Mesodermal cell (in vitro differentiated cells): ENCODE measurements at regions not wholly inside any gene's neighbourhood (a gene's known extent, or its start where the extent isn't known, plus 50 kb on each side); places are given as distances from the start of the nearest gene placed in this dataset.

ENCODE experiments used
- H3K27ac ChIP-seq: 2 replicates; pipeline ENCODE4 v1.7.0; 2013; ENCODE audit warnings: mild to moderate bottlenecking, low read depth, low read length, moderate library complexity; ENCODE audit not compliant: severe bottlenecking
- H3K36me3 ChIP-seq: 2 replicates; pipeline ENCODE4 v1.7.1; 2013; ENCODE audit warnings: mild to moderate bottlenecking, low read length, moderate library complexity; ENCODE audit not compliant: control insufficient read depth, insufficient read depth
- H3K4me1 ChIP-seq: one replicate; pipeline ENCODE4 v1.7.1; 2013; ENCODE audit warnings: mild to moderate bottlenecking, low read length; ENCODE audit not compliant: insufficient read depth, control insufficient read depth, poor library complexity, severe bottlenecking
- H3K4me3 ChIP-seq: 2 replicates; pipeline ENCODE4 v1.7.0; 2013; ENCODE audit warnings: low read length, control low read depth, mild to moderate bottlenecking; ENCODE audit not compliant: insufficient read depth, poor library complexity, severe bottlenecking; ENCODE audit errors: extremely low read depth
- H3K9me3 ChIP-seq: 2 replicates; pipeline ENCODE4 v1.7.1; 2013; ENCODE audit warnings: mild to moderate bottlenecking, low read length, moderate library complexity; ENCODE audit not compliant: control insufficient read depth
- WGBS, 2 experiments: methylation state at CpG; one replicate each; pipeline ENCODE4 v1.1.5; 2013; ENCODE audit warnings: missing lambda C conversion rate in 2 of 2; ENCODE audit not compliant: insufficient coverage in 2 of 2; 5-methylcytosine and 5-hydroxymethylcytosine counted together

- no peaks in the 10 kb centered on the region for H3K36me3 ChIP-seq
- no peak overlapping the region for H3K4me3 ChIP-seq
- peaks cover 21% of the 10 kb centered on the region for H3K4me1 ChIP-seq
- no peaks in the 10 kb centered on the region for H3K9me3 ChIP-seq
- no peak overlapping the region for H3K27ac ChIP-seq
- WGBS, 2 experiments, result 7% methylated on average over 6 to 10 of the region's 14 CpGs
Measured at GRCh38 chr10:100683545-100684300, 61.7 kb upstream of the PAX2 start.

GRCh38 chr10:100684688-100685235, 60.6 kb upstream of the PAX2 start:
- no peak overlapping the region for H3K4me3 ChIP-seq
- peaks cover 21% of the 10 kb centered on the region for H3K4me1 ChIP-seq
- no peaks in the 10 kb centered on the region for H3K9me3 ChIP-seq
- WGBS, 2 experiments, result 11 to 13% methylated on average over 6 to 7 of the region's 9 CpGs
- no peaks in the 10 kb centered on the region for H3K36me3 ChIP-seq
- H3K27ac ChIP-seq, result no peak overlapping the region

- Histone ChIP-seq H3K4me3 (no peak overlapping the region), H3K27ac (no peak overlapping the region), H3K4me1 (peaks cover 21% of the 10 kb centered on the region), H3K9me3 (no peaks in the 10 kb centered on the region), H3K36me3 (no peaks in the 10 kb centered on the region)
- 68 to 77% methylated on average over 2 to 6 of the region's 6 CpGs for WGBS, 2 experiments
Measured at GRCh38 chr10:100685331-100685730, 60.1 kb upstream of the PAX2 start.

GRCh38 chr10:100687143-100688003, 58.0 kb upstream of the PAX2 start:
- Histone ChIP-seq H3K4me1 (peaks cover 18% of the 10 kb centered on the region), H3K27ac (no peak overlapping the region), H3K9me3 (no peaks in the 10 kb centered on the region), H3K4me3 (no peak overlapping the region), H3K36me3 (no peaks in the 10 kb centered on the region)
- 53 to 61% methylated on average over 22 to 24 of the region's 28 CpGs for WGBS, 2 experiments

- H3K27ac ChIP-seq, result no peak overlapping the region
- H3K4me1 ChIP-seq, result peaks cover 18% of the 10 kb centered on the region
- no peaks in the 10 kb centered on the region for H3K36me3 ChIP-seq
- 41 to 48% methylated on average over 3 to 6 of the region's 6 CpGs for WGBS, 2 experiments
- no peaks in the 10 kb centered on the region for H3K9me3 ChIP-seq
- no peak overlapping the region for H3K4me3 ChIP-seq
Measured at GRCh38 chr10:100688201-100688600, 57.2 kb upstream of the PAX2 start.

GRCh38 chr10:100693821-100694220, 51.6 kb upstream of the PAX2 start:
- Histone ChIP-seq H3K36me3 (no peaks in the 10 kb centered on the region), H3K4me3 (no peak overlapping the region), H3K9me3 (no peaks in the 10 kb centered on the region), H3K27ac (no peak overlapping the region), H3K4me1 (no peaks in the 10 kb centered on the region)
- 80% methylated on average over 1 of the region's 5 CpGs; no CpG with 5 or more reads in 1 of the 2 experiments for WGBS, 2 experiments
